Hepatocyte (in vitro differentiated cells): ENCODE measurements at regions not wholly inside any gene's neighbourhood (a gene's known extent, or its start where the extent isn't known, plus 50 kb on each side); places are given as distances from the start of the nearest gene placed in this dataset.

ENCODE experiments used
- CTCF ChIP-seq: fragments of 200-600 bp; sonication (generic); IDR thresholded peaks from 2 replicates; pipeline ENCODE4 v1.5.1; 2016; ENCODE audit warnings: antibody characterized with exemption, mild to moderate bottlenecking; ENCODE audit not compliant: poor library complexity
- EZH2 ChIP-seq: fragments of 200-600 bp; sonication (generic); IDR thresholded peaks from 2 replicates; pipeline ENCODE4 v1.6.1; 2016; ENCODE audit warnings: antibody characterized with exemption, mild to moderate bottlenecking, borderline replicate concordance
- EZH2phosphoT487 ChIP-seq: fragments of 200-600 bp; sonication (generic); IDR thresholded peaks from one replicate; pipeline ENCODE4 v1.6.1; 2018; ENCODE audit warnings: antibody characterized with exemption, mild to moderate bottlenecking, low read depth, moderate library complexity; ENCODE audit not compliant: unreplicated experiment, severe bottlenecking

- TF ChIP-seq CTCF (no peak), EZH2 (no peak), EZH2phosphoT487 (no peak)
These were observed 231.0 kb upstream of the LYZL1 start for GRCh38 chr10:29057822-29058331.
